Islet precursor cell (in vitro differentiated cells): ENCODE measurements at regions not wholly inside any gene's neighbourhood (a gene's known extent, or its start where the extent isn't known, plus 50 kb on each side); places are given as distances from the start of the nearest gene placed in this dataset.
"Not testable (repeated sequence)": the region's sequence is repeated elsewhere in the genome, so short reads cannot be mapped to it uniquely, and the experiment has no call there.

Source experiments
- DNase-seq: peaks from one replicate; pipeline ENCODE4 v3.0.0-alpha.2; 2018

GRCh38 chr5:42242881-42243485 is 180.3 kb upstream of the GHR start:
- DNase-seq: no peak

GRCh38 chr5:42252306-42252705 is 170.9 kb upstream of the GHR start:
- no peak for DNase-seq

GRCh38 chr5:42259914-42260313 is 163.3 kb upstream of the GHR start:
- DNase-seq: not testable (repeated sequence)

GRCh38 chr5:42267091-42267490 is 156.1 kb upstream of the GHR start:
- no peak for DNase-seq

- not testable (repeated sequence) for DNase-seq
Observed at GRCh38 chr5:42268170-42268569, 155.1 kb upstream of the GHR start.

- DNase-seq: no peak
Observed at GRCh38 chr5:42268630-42269029, 154.6 kb upstream of the GHR start.

- no peak for DNase-seq
Observed at GRCh38 chr5:42270771-42271170, 152.5 kb upstream of the GHR start.

GRCh38 chr5:42274913-42275312 is 148.3 kb upstream of the GHR start:
- DNase-seq: no peak

GRCh38 chr5:42277293-42277692 is 145.9 kb upstream of the GHR start:
- no peak for DNase-seq

GRCh38 chr5:42284584-42284983 is 138.7 kb upstream of the GHR start:
- DNase-seq: no peak

- DNase-seq: no peak
Observed at GRCh38 chr5:42285230-42285629, 138.0 kb upstream of the GHR start.

- DNase-seq: no peak
Observed at GRCh38 chr5:42300496-42300895, 122.7 kb upstream of the GHR start.

- no peak for DNase-seq
Observed at GRCh38 chr5:42301349-42301748, 121.9 kb upstream of the GHR start.

GRCh38 chr5:42302186-42302585 is 121.1 kb upstream of the GHR start:
- DNase-seq: no peak

- no peak for DNase-seq
Observed at GRCh38 chr5:42306287-42306686, 117.0 kb upstream of the GHR start.

- DNase-seq: no peak
Observed at GRCh38 chr5:42309865-42310264, 113.4 kb upstream of the GHR start.

GRCh38 chr5:42315214-42315613 is 108.0 kb upstream of the GHR start:
- no peak for DNase-seq

- DNase-seq: no peak
Observed at GRCh38 chr5:42317575-42317974, 105.7 kb upstream of the GHR start.

- DNase-seq: not testable (repeated sequence)
Observed at GRCh38 chr5:42319546-42319945, 103.7 kb upstream of the GHR start.

- DNase-seq: no peak
Observed at GRCh38 chr5:42321785-42322184, 101.5 kb upstream of the GHR start.

- DNase-seq: no peak
Observed at GRCh38 chr5:42337143-42337542, 86.1 kb upstream of the GHR start.

GRCh38 chr5:42337607-42338006 is 85.6 kb upstream of the GHR start:
- no peak for DNase-seq

GRCh38 chr5:42338136-42338535 is 85.1 kb upstream of the GHR start:
- DNase-seq: no peak

- no peak for DNase-seq
Observed at GRCh38 chr5:42349163-42349562, 74.1 kb upstream of the GHR start.

- DNase-seq: no peak
Observed at GRCh38 chr5:42351956-42352355, 71.3 kb upstream of the GHR start.

GRCh38 chr5:42360056-42360455 is 63.2 kb upstream of the GHR start:
- DNase-seq: no peak
